Loucy (cell line): ENCODE measurements at regions not wholly inside any gene's neighbourhood (a gene's known extent, or its start where the extent isn't known, plus 50 kb on each side); places are given as distances from the start of the nearest gene placed in this dataset.

Experiments
- H2AFZ ChIP-seq: fragments of 200-600 bp; sonication (generic); 2 replicates; pipeline ENCODE4 v1.6.0; 2016; ENCODE audit warnings: antibody characterized with exemption, mild to moderate bottlenecking, low read length, moderate library complexity
- H3F3A ChIP-seq: fragments of 200-600 bp; 2 replicates; pipeline ENCODE4 v1.6.0; 2016; ENCODE audit warnings: antibody characterized with exemption, low read depth, mild to moderate bottlenecking
- H3K27me3 ChIP-seq: fragments of 200-600 bp; sonication (generic); 2 replicates; pipeline ENCODE4 v1.6.1; 2014; ENCODE audit warnings: low read length, mild to moderate bottlenecking; ENCODE audit not compliant: insufficient read depth, poor library complexity, severe bottlenecking
- H3K36me3 ChIP-seq: fragments of 200-600 bp; sonication (generic); 2 replicates; pipeline ENCODE4 v1.6.1; 2016; ENCODE audit warnings: low read length; ENCODE audit not compliant: insufficient read depth
- H3K4me1 ChIP-seq: fragments of 200-600 bp; sonication (generic); 2 replicates; pipeline ENCODE4 v1.5.1; 2014; ENCODE audit warnings: low read length, mild to moderate bottlenecking; ENCODE audit not compliant: insufficient read depth, poor library complexity, severe bottlenecking
- H3K4me2 ChIP-seq: fragments of 200-600 bp; sonication (generic); 2 replicates; pipeline ENCODE4 v1.6.0; 2014; ENCODE audit warnings: antibody characterized with exemption, low read length, low read depth, mild to moderate bottlenecking; ENCODE audit not compliant: poor library complexity, severe bottlenecking
- H3K4me3 ChIP-seq: fragments of 200-600 bp; sonication (generic); 2 replicates; pipeline ENCODE4 v1.5.1; 2014; ENCODE audit warnings: low read length, mild to moderate bottlenecking, mixed read lengths; ENCODE audit not compliant: poor library complexity, severe bottlenecking
- H3K79me2 ChIP-seq: fragments of 200-600 bp; sonication (generic); 2 replicates; pipeline ENCODE4 v1.6.1; 2014; ENCODE audit warnings: low read length; ENCODE audit not compliant: insufficient read depth
- H3K9ac ChIP-seq: fragments of 200-600 bp; sonication (generic); 2 replicates; pipeline ENCODE4 v1.6.0; 2014; ENCODE audit warnings: mild to moderate bottlenecking, low read depth, low read length, moderate library complexity; ENCODE audit not compliant: poor library complexity, severe bottlenecking
- H3K9me2 ChIP-seq: fragments of 200-600 bp; sonication (generic); replicated peaks from 2 replicates; pipeline ENCODE4 v1.6.1; 2016; ENCODE audit warnings: low read depth, low read length, mixed read lengths
- H3K9me3 ChIP-seq: fragments of 200-600 bp; sonication (generic); 2 replicates; pipeline ENCODE4 v1.6.1; 2014; ENCODE audit warnings: mild to moderate bottlenecking, antibody characterized with exemption, low read length, low read depth; ENCODE audit not compliant: insufficient read depth
- H4K20me1 ChIP-seq: fragments of 200-600 bp; sonication (generic); 2 replicates; pipeline ENCODE4 v1.6.0; 2014; ENCODE audit warnings: antibody characterized with exemption, low read length, mild to moderate bottlenecking; ENCODE audit not compliant: insufficient read depth, poor library complexity, severe bottlenecking
- EZH2phosphoT487 ChIP-seq: fragments of 200-600 bp; IDR thresholded peaks from 2 replicates; pipeline ENCODE4 v1.6.1; 2018; ENCODE audit warnings: antibody characterized with exemption, mild to moderate bottlenecking, moderate library complexity, borderline replicate concordance
- TF ChIP-seq, protein P1 (sequence below): fragments of 200-600 bp; sonication (generic); conservative IDR thresholded peaks from 2 replicates; pipeline ENCODE4 v1.5.1; 2014; ENCODE audit warnings: mild to moderate bottlenecking, antibody characterized with exemption, low read length

- H3K9ac ChIP-seq, result no peak overlapping the region
- no peaks in the 10 kb centered on the region for H3F3A ChIP-seq
- H3K4me3 ChIP-seq, result no peak overlapping the region
- no peaks in the 10 kb centered on the region for H3K4me1 ChIP-seq
- TF ChIP-seq, protein P1, sequence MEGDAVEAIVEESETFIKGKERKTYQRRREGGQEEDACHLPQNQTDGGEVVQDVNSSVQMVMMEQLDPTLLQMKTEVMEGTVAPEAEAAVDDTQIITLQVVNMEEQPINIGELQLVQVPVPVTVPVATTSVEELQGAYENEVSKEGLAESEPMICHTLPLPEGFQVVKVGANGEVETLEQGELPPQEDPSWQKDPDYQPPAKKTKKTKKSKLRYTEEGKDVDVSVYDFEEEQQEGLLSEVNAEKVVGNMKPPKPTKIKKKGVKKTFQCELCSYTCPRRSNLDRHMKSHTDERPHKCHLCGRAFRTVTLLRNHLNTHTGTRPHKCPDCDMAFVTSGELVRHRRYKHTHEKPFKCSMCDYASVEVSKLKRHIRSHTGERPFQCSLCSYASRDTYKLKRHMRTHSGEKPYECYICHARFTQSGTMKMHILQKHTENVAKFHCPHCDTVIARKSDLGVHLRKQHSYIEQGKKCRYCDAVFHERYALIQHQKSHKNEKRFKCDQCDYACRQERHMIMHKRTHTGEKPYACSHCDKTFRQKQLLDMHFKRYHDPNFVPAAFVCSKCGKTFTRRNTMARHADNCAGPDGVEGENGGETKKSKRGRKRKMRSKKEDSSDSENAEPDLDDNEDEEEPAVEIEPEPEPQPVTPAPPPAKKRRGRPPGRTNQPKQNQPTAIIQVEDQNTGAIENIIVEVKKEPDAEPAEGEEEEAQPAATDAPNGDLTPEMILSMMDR, result no peak
- TF ChIP-seq EZH2phosphoT487, result no peak
- H3K9me3 ChIP-seq, result no peaks in the 10 kb centered on the region
- no peaks in the 10 kb centered on the region for H3K27me3 ChIP-seq
- no peaks in the 10 kb centered on the region for H4K20me1 ChIP-seq
- H3K36me3 ChIP-seq, result no peaks in the 10 kb centered on the region
- no peaks in the 10 kb centered on the region for H3K79me2 ChIP-seq
- peak overlapping the region; percentile 72 for H2AFZ ChIP-seq
- H3K4me2 ChIP-seq, result no peak overlapping the region
- no peaks in the 10 kb centered on the region for H3K9me2 ChIP-seq
Measured at GRCh38 chr6:47426524-47427302, 50.9 kb upstream of the CD2AP start.

DNA sequence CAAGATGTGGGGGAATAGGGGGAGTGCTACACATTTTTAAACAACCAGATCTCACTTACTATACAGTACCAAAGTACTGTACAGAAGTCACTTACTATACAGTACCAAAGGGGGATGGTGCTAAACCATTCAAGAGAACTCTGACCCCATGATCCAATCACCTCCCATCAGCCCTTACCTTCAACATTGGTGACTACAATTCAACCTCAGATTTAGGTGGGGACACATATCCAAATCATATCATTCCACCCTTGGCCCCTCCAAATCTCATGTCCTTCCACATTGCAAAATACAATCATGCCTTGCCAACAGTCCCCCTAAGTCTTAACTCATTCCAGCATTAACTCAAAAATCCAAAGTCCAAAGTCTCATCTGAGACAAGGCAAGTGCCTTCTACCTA lies 49.9 kb upstream of the CD2AP start:
- H4K20me1 ChIP-seq, result no peaks in the 10 kb centered on the region
- no peaks in the 10 kb centered on the region for H3K36me3 ChIP-seq
- no peak for TF ChIP-seq EZH2phosphoT487
- H3F3A ChIP-seq, result no peaks in the 10 kb centered on the region
- no peaks in the 10 kb centered on the region for H3K4me1 ChIP-seq
- no peaks in the 10 kb centered on the region for H3K9me2 ChIP-seq
- no peaks in the 10 kb centered on the region for H3K27me3 ChIP-seq
- no peak overlapping the region for H3K4me2 ChIP-seq
- no peak overlapping the region for H2AFZ ChIP-seq
- H3K9ac ChIP-seq, result no peak overlapping the region
- H3K4me3 ChIP-seq, result no peak overlapping the region
- no peaks in the 10 kb centered on the region for H3K79me2 ChIP-seq
- H3K9me3 ChIP-seq, result no peaks in the 10 kb centered on the region
